ENCODE measurements at regions not wholly inside any gene's neighbourhood (a gene's known extent, or its start where the extent isn't known, plus 50 kb on each side); places are given as distances from the start of the nearest gene placed in this dataset.

DNA sequence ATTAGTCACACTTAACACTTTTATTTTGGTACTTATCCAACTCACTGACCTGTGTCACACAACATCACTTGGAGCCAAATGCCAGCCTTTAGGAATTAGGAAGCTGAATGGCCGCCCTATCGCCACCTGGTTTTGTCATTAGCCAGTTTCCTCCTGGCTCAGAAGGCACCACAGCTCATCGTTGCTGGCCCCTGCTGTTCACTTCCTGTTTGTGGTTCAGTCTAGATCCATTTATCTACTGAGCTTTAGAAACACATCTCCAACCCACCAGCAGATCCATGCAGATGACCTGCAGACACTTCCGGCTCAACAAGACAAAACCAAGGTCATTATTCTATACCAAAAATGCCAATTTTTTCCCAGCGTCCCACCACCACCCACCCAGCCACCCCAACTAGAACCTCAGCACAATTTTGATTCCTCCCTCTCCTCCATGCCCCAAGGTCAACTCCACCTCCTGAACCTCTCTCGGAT is 193.5 kb upstream of the NEBL start:
- Histone ChIP-seq H3K4me1 (ENCODE audit: control insufficient read depth, insufficient read depth, low read length, poor library complexity, severe bottlenecking) (no peaks in the 10 kb centered on the region), H3K36me3 (ENCODE audit: control insufficient read depth, insufficient read depth, low read length) (no peaks in the 10 kb centered on the region), H3K27ac (ENCODE audit: low read depth, low read length, severe bottlenecking) (no peak overlapping the region), H3K9me3 (ENCODE audit: control insufficient read depth, low read length) (no peaks in the 10 kb centered on the region), H3K4me3 (ENCODE audit: extremely low read depth, insufficient read depth, low read length, poor library complexity, severe bottlenecking) (no peak overlapping the region)
- WGBS, 2 experiments (ENCODE audit: insufficient coverage in 2 of 2): 95 to 96% methylated on average over 6 of the region's 6 CpGs

DNA sequence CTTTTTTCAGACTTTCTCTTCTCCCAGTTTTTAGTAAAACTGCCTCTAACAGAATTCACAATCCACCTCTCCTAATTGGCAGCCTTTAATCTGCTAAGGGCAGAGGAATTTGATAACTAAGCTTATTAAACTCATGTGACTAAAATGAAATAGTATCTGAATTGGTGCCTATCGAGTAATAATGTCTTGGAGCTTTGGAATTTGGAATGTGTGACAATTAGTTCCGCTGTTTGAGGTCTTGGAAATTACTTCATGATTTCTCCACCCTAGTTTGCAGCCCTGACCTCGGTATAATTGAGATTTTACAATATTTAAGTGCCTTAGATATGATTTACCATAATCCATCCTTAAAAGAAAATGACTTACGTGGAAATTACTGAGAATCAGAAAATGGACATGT is 190.4 kb upstream of the NEBL start:
- WGBS, 2 experiments (ENCODE audit: insufficient coverage in 2 of 2): 88 to 100% methylated on average over 1 to 2 of the region's 4 CpGs
- H3K9me3 ChIP-seq (ENCODE audit: control insufficient read depth, low read length): no peaks in the 10 kb centered on the region
- no peak overlapping the region for H3K27ac ChIP-seq (ENCODE audit: low read depth, low read length, severe bottlenecking)
- no peaks in the 10 kb centered on the region for H3K4me1 ChIP-seq (ENCODE audit: control insufficient read depth, insufficient read depth, low read length, poor library complexity, severe bottlenecking)
- no peaks in the 10 kb centered on the region for H3K36me3 ChIP-seq (ENCODE audit: control insufficient read depth, insufficient read depth, low read length)
- H3K4me3 ChIP-seq (ENCODE audit: extremely low read depth, insufficient read depth, low read length, poor library complexity, severe bottlenecking): no peak overlapping the region

DNA sequence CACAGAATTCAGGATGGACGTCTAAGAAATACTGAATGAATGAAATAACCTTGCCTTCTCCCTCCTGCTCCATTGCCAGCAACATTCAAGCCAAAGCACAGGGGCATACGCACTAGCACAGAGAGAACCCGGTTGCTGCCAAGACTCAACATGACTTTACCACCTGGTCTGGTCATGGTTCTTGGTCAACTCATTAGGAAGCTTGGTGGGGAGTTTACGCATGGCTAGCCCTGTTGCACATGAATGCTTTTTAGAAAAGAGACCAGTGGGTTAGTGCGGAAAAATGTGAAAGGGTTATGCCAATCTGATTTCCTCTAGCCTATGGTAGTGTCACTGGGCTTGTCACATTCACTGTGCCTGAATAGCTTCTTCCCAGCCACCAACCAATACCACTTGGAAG is 187.6 kb upstream of the NEBL start:
- Histone ChIP-seq H3K4me1 (ENCODE audit: control insufficient read depth, insufficient read depth, low read length, poor library complexity, severe bottlenecking) (no peaks in the 10 kb centered on the region), H3K9me3 (ENCODE audit: control insufficient read depth, low read length) (no peaks in the 10 kb centered on the region)
- 88% methylated on average over 4 of the region's 5 CpGs for WGBS, 2 experiments (ENCODE audit: insufficient coverage in 2 of 2)

GRCh38 chr10:21083861-21084260 is 186.8 kb upstream of the NEBL start:
- Histone ChIP-seq H3K4me1 (ENCODE audit: control insufficient read depth, insufficient read depth, low read length, poor library complexity, severe bottlenecking) (no peaks in the 10 kb centered on the region), H3K9me3 (ENCODE audit: control insufficient read depth, low read length) (no peaks in the 10 kb centered on the region), H3K36me3 (ENCODE audit: control insufficient read depth, insufficient read depth, low read length) (no peaks in the 10 kb centered on the region), H3K4me3 (ENCODE audit: extremely low read depth, insufficient read depth, low read length, poor library complexity, severe bottlenecking) (no peak overlapping the region), H3K27ac (ENCODE audit: low read depth, low read length, severe bottlenecking) (no peak overlapping the region)
- WGBS, 2 experiments (ENCODE audit: insufficient coverage in 2 of 2): 100% methylated on average over 1 to 2 of the region's 3 CpGs

More for the DNA sequence above, 187.6 kb upstream of the NEBL start:
- no peak overlapping the region for H3K27ac ChIP-seq (ENCODE audit: low read depth, low read length, severe bottlenecking)
- H3K36me3 ChIP-seq (ENCODE audit: control insufficient read depth, insufficient read depth, low read length): no peaks in the 10 kb centered on the region
- H3K4me3 ChIP-seq (ENCODE audit: extremely low read depth, insufficient read depth, low read length, poor library complexity, severe bottlenecking): no peak overlapping the region

DNA sequence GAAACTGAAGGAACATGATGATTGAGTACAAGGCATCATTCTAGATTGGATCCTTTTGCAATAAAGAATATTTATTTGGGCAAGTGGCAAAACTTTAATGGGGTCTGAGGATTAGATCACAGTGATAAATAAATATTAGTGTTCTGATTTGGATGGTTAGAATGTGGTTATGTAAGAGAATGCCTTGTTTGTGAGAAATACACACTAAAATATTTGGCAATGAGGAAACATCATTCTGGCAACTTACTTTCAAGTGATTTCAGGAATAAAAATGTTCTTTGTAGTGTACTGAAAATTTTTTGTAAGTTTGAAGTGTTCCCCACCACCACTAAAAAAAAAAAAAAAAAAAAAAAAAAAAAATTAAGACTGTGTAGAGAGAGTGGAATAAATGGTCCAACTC is 185.1 kb upstream of the NEBL start:
- Histone ChIP-seq H3K27ac (ENCODE audit: low read depth, low read length, severe bottlenecking) (no peak overlapping the region), H3K4me3 (ENCODE audit: extremely low read depth, insufficient read depth, low read length, poor library complexity, severe bottlenecking) (no peak overlapping the region), H3K4me1 (ENCODE audit: control insufficient read depth, insufficient read depth, low read length, poor library complexity, severe bottlenecking) (no peaks in the 10 kb centered on the region), H3K36me3 (ENCODE audit: control insufficient read depth, insufficient read depth, low read length) (no peaks in the 10 kb centered on the region), H3K9me3 (ENCODE audit: control insufficient read depth, low read length) (no peaks in the 10 kb centered on the region)

DNA sequence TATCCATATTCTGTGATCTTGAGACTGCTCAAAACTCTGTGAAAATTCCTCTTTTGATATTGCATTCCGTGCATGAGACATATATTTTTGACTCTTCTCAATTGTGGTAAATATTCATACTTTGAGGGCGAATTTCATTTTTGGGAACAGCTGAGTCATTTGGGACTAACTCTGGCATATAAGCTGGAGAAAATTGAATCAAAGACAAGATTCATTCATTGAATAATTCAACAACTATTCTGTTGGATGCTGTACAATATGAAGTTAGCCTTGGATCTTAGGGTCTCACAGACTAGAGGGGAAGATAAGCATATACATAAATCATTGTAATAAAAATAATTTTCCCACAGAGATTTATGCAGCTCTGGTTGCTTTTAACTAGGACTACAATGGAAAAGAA is 183.2 kb upstream of the NEBL start:
- Histone ChIP-seq H3K4me3 (ENCODE audit: extremely low read depth, insufficient read depth, low read length, poor library complexity, severe bottlenecking) (no peak overlapping the region), H3K9me3 (ENCODE audit: control insufficient read depth, low read length) (no peaks in the 10 kb centered on the region), H3K4me1 (ENCODE audit: control insufficient read depth, insufficient read depth, low read length, poor library complexity, severe bottlenecking) (no peaks in the 10 kb centered on the region), H3K36me3 (ENCODE audit: control insufficient read depth, insufficient read depth, low read length) (no peaks in the 10 kb centered on the region), H3K27ac (ENCODE audit: low read depth, low read length, severe bottlenecking) (no peak overlapping the region)
- no CpG with 5 or more reads among the region's 2 CpGs for WGBS, 2 experiments (ENCODE audit: insufficient coverage in 2 of 2)

GRCh38 chr10:21079330-21079658 is 182.2 kb upstream of the NEBL start:
- Histone ChIP-seq H3K27ac (ENCODE audit: low read depth, low read length, severe bottlenecking) (no peak overlapping the region), H3K9me3 (ENCODE audit: control insufficient read depth, low read length) (no peaks in the 10 kb centered on the region), H3K4me1 (ENCODE audit: control insufficient read depth, insufficient read depth, low read length, poor library complexity, severe bottlenecking) (no peaks in the 10 kb centered on the region), H3K4me3 (ENCODE audit: extremely low read depth, insufficient read depth, low read length, poor library complexity, severe bottlenecking) (no peak overlapping the region), H3K36me3 (ENCODE audit: control insufficient read depth, insufficient read depth, low read length) (no peaks in the 10 kb centered on the region)

DNA sequence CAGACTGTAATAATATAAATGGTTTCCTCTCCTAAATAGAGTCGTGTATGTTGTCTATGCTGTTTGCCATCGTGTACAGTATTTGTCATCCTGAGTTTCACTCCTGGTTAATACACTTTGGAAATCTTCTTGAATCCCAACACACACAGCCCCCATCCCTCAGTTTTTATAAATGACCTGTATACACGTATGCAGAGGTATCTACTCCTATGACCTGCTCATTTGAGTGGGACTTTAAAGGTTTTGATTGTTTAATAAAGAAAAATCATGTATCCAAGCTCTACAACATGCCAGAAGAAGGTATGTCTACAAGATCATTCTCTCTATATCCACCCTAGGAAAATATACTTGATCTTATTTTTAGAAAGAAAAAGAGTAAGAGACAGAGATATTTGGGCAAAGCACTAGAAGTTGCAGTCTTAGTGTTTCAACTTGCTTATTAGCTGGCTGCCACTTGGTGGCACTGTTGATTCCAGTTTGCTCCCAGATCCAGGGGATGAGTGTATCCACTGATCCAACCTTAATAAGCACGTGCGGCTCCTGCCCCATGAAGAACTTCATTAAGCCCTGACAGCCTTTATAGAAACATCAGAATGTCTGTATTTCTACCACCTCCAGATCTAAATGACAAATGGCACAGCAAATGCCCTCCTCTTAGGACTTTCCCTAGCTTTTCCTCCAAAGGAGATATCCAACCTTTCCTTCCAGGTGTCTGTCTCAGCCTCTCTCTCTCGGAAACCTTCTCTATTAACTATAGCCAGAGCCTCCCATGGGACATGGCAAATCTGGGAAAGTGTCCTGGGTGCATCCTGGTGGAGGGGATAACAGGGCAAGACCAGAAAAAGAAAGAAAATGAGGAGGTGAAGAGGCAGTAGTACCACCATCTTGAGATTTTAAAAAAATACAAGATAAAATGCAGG is 181.6 kb upstream of the NEBL start:
- WGBS, 2 experiments (ENCODE audit: insufficient coverage in 2 of 2): 13 to 19% methylated on average over 2 of the region's 6 CpGs
- H3K36me3 ChIP-seq (ENCODE audit: control insufficient read depth, insufficient read depth, low read length): no peaks in the 10 kb centered on the region
- no peak overlapping the region for H3K27ac ChIP-seq (ENCODE audit: low read depth, low read length, severe bottlenecking)
- no peak overlapping the region for H3K4me3 ChIP-seq (ENCODE audit: extremely low read depth, insufficient read depth, low read length, poor library complexity, severe bottlenecking)
- H3K4me1 ChIP-seq (ENCODE audit: control insufficient read depth, insufficient read depth, low read length, poor library complexity, severe bottlenecking): no peaks in the 10 kb centered on the region
- H3K9me3 ChIP-seq (ENCODE audit: control insufficient read depth, low read length): no peaks in the 10 kb centered on the region

- H3K4me3 ChIP-seq (ENCODE audit: extremely low read depth, insufficient read depth, low read length, poor library complexity, severe bottlenecking): no peak overlapping the region
Measured at GRCh38 chr10:21077681-21078080, 180.6 kb upstream of the NEBL start.

DNA sequence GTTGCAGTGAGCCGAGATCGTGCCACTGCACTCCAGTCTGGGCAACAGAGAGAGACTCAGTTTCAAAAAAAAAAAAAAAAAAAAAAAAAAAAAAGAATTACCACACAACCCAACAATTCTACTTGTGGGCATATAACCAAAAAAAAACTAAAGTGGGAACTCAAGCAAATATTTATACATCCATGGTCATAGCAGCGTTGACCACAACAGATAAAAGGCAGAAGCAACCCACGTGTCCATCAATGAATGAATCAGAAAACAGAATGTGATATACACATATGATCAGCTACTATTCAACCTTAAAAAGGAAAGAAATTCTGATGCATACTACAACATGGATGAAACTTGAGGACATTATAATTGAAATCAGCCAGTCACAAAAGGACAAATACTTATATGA is 179.3 kb upstream of the NEBL start:
- no peak overlapping the region for H3K4me3 ChIP-seq (ENCODE audit: extremely low read depth, insufficient read depth, low read length, poor library complexity, severe bottlenecking)
- H3K4me1 ChIP-seq (ENCODE audit: control insufficient read depth, insufficient read depth, low read length, poor library complexity, severe bottlenecking): no peaks in the 10 kb centered on the region
- WGBS, 2 experiments (ENCODE audit: insufficient coverage in 2 of 2): 100% methylated on average over 1 of the region's 4 CpGs; no CpG with 5 or more reads in 1 of the 2 experiments
- H3K36me3 ChIP-seq (ENCODE audit: control insufficient read depth, insufficient read depth, low read length): no peaks in the 10 kb centered on the region
- no peak overlapping the region for H3K27ac ChIP-seq (ENCODE audit: low read depth, low read length, severe bottlenecking)
- H3K9me3 ChIP-seq (ENCODE audit: control insufficient read depth, low read length): no peaks in the 10 kb centered on the region

More at GRCh38 chr10:21077681-21078080, 180.6 kb upstream of the NEBL start:
- no peaks in the 10 kb centered on the region for H3K4me1 ChIP-seq (ENCODE audit: control insufficient read depth, insufficient read depth, low read length, poor library complexity, severe bottlenecking)
- 76 to 86% methylated on average over 2 to 4 of the region's 5 CpGs for WGBS, 2 experiments (ENCODE audit: insufficient coverage in 2 of 2)
- H3K27ac ChIP-seq (ENCODE audit: low read depth, low read length, severe bottlenecking): no peak overlapping the region
- no peaks in the 10 kb centered on the region for H3K36me3 ChIP-seq (ENCODE audit: control insufficient read depth, insufficient read depth, low read length)
- no peaks in the 10 kb centered on the region for H3K9me3 ChIP-seq (ENCODE audit: control insufficient read depth, low read length)

- Histone ChIP-seq H3K9me3 (ENCODE audit: control insufficient read depth, low read length) (no peaks in the 10 kb centered on the region), H3K27ac (ENCODE audit: low read depth, low read length, severe bottlenecking) (no peak overlapping the region), H3K4me3 (ENCODE audit: extremely low read depth, insufficient read depth, low read length, poor library complexity, severe bottlenecking) (no peak overlapping the region), H3K36me3 (ENCODE audit: control insufficient read depth, insufficient read depth, low read length) (no peaks in the 10 kb centered on the region), H3K4me1 (ENCODE audit: control insufficient read depth, insufficient read depth, low read length, poor library complexity, severe bottlenecking) (no peaks in the 10 kb centered on the region)
- WGBS, 2 experiments (ENCODE audit: insufficient coverage in 2 of 2): 93 to 100% methylated on average over 1 to 2 of the region's 6 CpGs
Measured at GRCh38 chr10:21075880-21076279, 178.8 kb upstream of the NEBL start.

Data from mesodermal cell (in vitro differentiated cells).